Upper lobe of left lung (tissue), 6 donors: ENCODE measurements at regions not wholly inside any gene's neighbourhood (a gene's known extent, or its start where the extent isn't known, plus 50 kb on each side); places are given as distances from the start of the nearest gene placed in this dataset.

Source experiments
- ATAC-seq, 2 donors: fragments of 200-7000 bp; cut with Tn5 transposase; one replicate each; pipeline ENCODE4 v1.9.1; 2022; ENCODE audit warnings: mild to moderate bottlenecking in 2 of 2, moderate library complexity in 2 of 2; ENCODE audit not compliant: low FRiP score in 2 of 2
- DNase-seq, 2 donors: peaks; one replicate each; pipeline ENCODE4 v3.0.0-alpha.2; 2019 to 2020
- H3K27ac ChIP-seq, 4 donors: fragments of 200-600 bp; sonication (generic); one replicate each; pipeline ENCODE4 v1.5.1; 2016 to 2019
- H3K27me3 ChIP-seq, 4 donors: fragments of 200-600 bp; sonication (generic); one replicate each; pipeline ENCODE4 v1.5.1; 2017 to 2019
- H3K36me3 ChIP-seq, 4 donors: fragments of 200-600 bp; sonication (generic); one replicate each; pipeline ENCODE4 v1.5.1; 2016 to 2019
- H3K4me1 ChIP-seq, 4 donors: fragments of 200-600 bp; sonication (generic); one replicate each; pipeline ENCODE4 v1.5.1; 2018 to 2019
- H3K4me3 ChIP-seq, 4 donors: fragments of 200-600 bp; sonication (generic); one replicate each; pipeline ENCODE4 v1.5.1; 2017 to 2019; ENCODE audit warnings: mild to moderate bottlenecking in 2 of 4, moderate library complexity in 1 of 4
- H3K9me3 ChIP-seq, 4 donors: fragments of 200-600 bp; sonication (generic); one replicate each; pipeline ENCODE4 v1.5.1; 2018 to 2019
- EP300 ChIP-seq, 4 donors: sonication (generic); formaldehyde crosslinking; IDR thresholded peaks; one replicate each; pipeline ENCODE4 v1.5.1; 2017; ENCODE audit warnings: antibody characterized with exemption in 4 of 4, control low read depth in 2 of 4
- POLR2A ChIP-seq, 4 donors: fragments of 450-650 bp; IDR thresholded peaks; one replicate each; pipeline ENCODE4 v1.5.1; 2016 to 2017; ENCODE audit warnings: antibody characterized with exemption in 4 of 4, mild to moderate bottlenecking in 2 of 4
- POLR2AphosphoS5 ChIP-seq, 2 donors: sonication (generic); formaldehyde crosslinking; IDR thresholded peaks; one replicate each; pipeline ENCODE4 v1.5.1; 2017; ENCODE audit warnings: antibody characterized with exemption in 2 of 2
- WGBS, 2 donors: methylation state at CpG; one replicate each; pipeline ENCODE4 v1.1.5; 2017 to 2018; 5-methylcytosine and 5-hydroxymethylcytosine counted together
- TF ChIP-seq, protein P1 (sequence below), 6 experiments: fragments of 450-650 bp in 4 of 6; fragments of 200-600 bp in 2 of 6; sonication (generic) in 2 of 6; IDR thresholded peaks; one replicate each; pipeline ENCODE4 v1.5.1; 2016 to 2019; ENCODE audit warnings: antibody characterized with exemption in 6 of 6
- donor health status: DM: no; HTN: no; CAD: no; lungs with moderate emphysema.
- donor health status: DM: no; HTN: yes; CAD: no; lungs with severe emphysema.

DNA sequence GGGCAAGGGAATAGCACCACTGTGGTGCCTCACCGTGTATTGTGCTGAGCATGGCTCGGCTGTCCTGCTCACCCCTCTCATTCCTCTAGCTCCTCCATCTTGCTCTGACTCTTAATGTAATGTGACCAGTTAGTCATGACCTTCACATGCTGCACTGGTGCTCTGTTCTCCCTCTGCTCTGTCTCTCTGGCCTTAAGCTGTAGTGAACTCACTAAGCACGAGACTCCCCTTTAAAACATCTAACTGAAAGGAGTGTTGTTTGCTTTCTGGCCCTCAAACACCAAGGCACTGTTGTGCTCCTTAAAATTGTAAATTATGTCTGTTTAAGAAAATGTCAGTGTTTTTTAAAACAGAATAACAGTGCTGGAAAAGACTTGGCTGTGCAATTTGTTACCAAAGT, 140.4 kb downstream of the HDGFL1 start:
- Histone ChIP-seq H3K9me3 (no peaks in the 10 kb centered on the region), H3K36me3 (no peaks in the 10 kb centered on the region), H3K27me3 (no peaks in the 10 kb centered on the region), H3K27ac (no peak overlapping the region), H3K4me3 (no peak overlapping the region), H3K4me1 (no peaks in the 10 kb centered on the region)
- ATAC-seq (peak in 1 of 2 donors; percentile 22), DNase-seq (no peak)
- TF ChIP-seq POLR2A (IDR thresholded peaks at IDR 0.05) (no peak), EP300 (IDR thresholded peaks at IDR 0.05) (no peak), POLR2AphosphoS5 (IDR thresholded peaks at IDR 0.05) (no peak)
- TF ChIP-seq, protein P1, sequence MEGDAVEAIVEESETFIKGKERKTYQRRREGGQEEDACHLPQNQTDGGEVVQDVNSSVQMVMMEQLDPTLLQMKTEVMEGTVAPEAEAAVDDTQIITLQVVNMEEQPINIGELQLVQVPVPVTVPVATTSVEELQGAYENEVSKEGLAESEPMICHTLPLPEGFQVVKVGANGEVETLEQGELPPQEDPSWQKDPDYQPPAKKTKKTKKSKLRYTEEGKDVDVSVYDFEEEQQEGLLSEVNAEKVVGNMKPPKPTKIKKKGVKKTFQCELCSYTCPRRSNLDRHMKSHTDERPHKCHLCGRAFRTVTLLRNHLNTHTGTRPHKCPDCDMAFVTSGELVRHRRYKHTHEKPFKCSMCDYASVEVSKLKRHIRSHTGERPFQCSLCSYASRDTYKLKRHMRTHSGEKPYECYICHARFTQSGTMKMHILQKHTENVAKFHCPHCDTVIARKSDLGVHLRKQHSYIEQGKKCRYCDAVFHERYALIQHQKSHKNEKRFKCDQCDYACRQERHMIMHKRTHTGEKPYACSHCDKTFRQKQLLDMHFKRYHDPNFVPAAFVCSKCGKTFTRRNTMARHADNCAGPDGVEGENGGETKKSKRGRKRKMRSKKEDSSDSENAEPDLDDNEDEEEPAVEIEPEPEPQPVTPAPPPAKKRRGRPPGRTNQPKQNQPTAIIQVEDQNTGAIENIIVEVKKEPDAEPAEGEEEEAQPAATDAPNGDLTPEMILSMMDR (IDR thresholded peaks at IDR 0.05), result no peak
- WGBS, 2 donors, result 88 to 89% methylated on average over 3 of the region's 3 CpGs

DNA sequence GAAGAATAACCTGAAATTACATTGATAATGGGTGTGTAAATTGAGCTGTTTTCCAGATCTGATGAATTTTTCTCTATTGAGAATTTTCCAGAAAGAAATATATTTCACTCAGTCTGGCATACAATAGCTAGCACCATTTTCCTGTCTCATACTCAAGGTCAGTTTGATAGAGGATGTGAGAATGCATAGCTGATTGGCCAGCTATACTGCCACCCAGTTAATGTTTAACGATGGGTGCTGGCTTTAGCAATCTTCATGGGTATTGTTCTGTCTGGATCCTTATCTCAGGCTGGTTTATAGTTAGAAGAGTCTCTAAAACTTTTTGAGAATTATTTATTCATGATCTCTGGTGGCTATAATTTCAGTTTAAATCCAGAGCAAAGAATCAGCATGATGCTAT, 147.4 kb downstream of the HDGFL1 start:
- ATAC-seq, result no peak

GRCh38 chr6:22717915-22718314, 148.5 kb downstream of the HDGFL1 start:
- H3K27me3 ChIP-seq, result no peaks in the 10 kb centered on the region
- H3K36me3 ChIP-seq, result no peaks in the 10 kb centered on the region
- ATAC-seq (no peak), DNase-seq (no peak)
- no peaks in the 10 kb centered on the region for H3K4me1 ChIP-seq
- H3K27ac ChIP-seq, result no peak overlapping the region
- H3K9me3 ChIP-seq, result peaks cover 0 to 13% (median 3%) of the 10 kb centered on the region in 4 donors
- H3K4me3 ChIP-seq, result no peak overlapping the region
- TF ChIP-seq, protein P1 (IDR thresholded peaks at IDR 0.05), result no peak
- TF ChIP-seq POLR2AphosphoS5 (IDR thresholded peaks at IDR 0.05), result no peak
- no peak for TF ChIP-seq POLR2A (IDR thresholded peaks at IDR 0.05)
- TF ChIP-seq EP300 (IDR thresholded peaks at IDR 0.05), result no peak
- 66 to 77% methylated on average over 5 of the region's 5 CpGs for WGBS, 2 donors

More for the DNA sequence above, 147.4 kb downstream of the HDGFL1 start:
- DNase-seq, result no peak
- Histone ChIP-seq H3K27me3 (no peaks in the 10 kb centered on the region), H3K27ac (no peak overlapping the region), H3K9me3 (peaks cover 0 to 2% (median 0%) of the 10 kb centered on the region in 4 donors), H3K36me3 (no peaks in the 10 kb centered on the region), H3K4me1 (no peaks in the 10 kb centered on the region), H3K4me3 (no peak overlapping the region)
- TF ChIP-seq, protein P1 (IDR thresholded peaks at IDR 0.05), result no peak
- TF ChIP-seq EP300 (IDR thresholded peaks at IDR 0.05), result no peak
- TF ChIP-seq POLR2A (IDR thresholded peaks at IDR 0.05), result no peak
- no peak for TF ChIP-seq POLR2AphosphoS5 (IDR thresholded peaks at IDR 0.05)
- WGBS, 2 donors, result 43 to 64% methylated on average over 1 of the region's 1 CpG

DNA sequence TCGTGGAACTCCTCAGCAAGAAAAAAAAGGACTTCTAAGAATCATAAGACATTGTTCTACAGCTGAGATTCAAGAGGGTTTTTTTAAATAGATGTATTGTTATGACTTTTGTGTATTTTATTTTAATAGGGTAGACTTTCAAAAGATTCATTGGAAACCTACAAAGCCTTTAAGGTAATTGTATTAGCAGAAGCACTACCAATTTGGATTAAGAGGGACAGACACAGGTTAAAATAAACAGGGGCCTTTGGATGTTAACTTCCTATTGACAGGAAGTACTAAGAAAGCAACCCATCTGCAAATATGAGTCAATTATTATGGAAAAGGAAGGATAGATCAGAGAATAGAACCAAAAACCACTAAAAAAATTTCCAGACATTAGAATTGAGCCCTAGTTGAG, 153.5 kb downstream of the HDGFL1 start:
- H3K36me3 ChIP-seq, result no peaks in the 10 kb centered on the region
- H3K9me3 ChIP-seq, result peaks cover 0 to 19% (median 6%) of the 10 kb centered on the region in 4 donors
- WGBS, 2 donors, result 90 to 96% methylated on average over 1 of the region's 1 CpG
- H3K4me1 ChIP-seq, result no peaks in the 10 kb centered on the region
- no peaks in the 10 kb centered on the region for H3K27me3 ChIP-seq
- no peak overlapping the region for H3K27ac ChIP-seq
- H3K4me3 ChIP-seq, result no peak overlapping the region
- ATAC-seq (no peak), DNase-seq (no peak)
- no peak for TF ChIP-seq EP300 (IDR thresholded peaks at IDR 0.05)
- TF ChIP-seq POLR2AphosphoS5 (IDR thresholded peaks at IDR 0.05), result no peak
- TF ChIP-seq, protein P1 (IDR thresholded peaks at IDR 0.05), result no peak
- TF ChIP-seq POLR2A (IDR thresholded peaks at IDR 0.05), result no peak

DNA sequence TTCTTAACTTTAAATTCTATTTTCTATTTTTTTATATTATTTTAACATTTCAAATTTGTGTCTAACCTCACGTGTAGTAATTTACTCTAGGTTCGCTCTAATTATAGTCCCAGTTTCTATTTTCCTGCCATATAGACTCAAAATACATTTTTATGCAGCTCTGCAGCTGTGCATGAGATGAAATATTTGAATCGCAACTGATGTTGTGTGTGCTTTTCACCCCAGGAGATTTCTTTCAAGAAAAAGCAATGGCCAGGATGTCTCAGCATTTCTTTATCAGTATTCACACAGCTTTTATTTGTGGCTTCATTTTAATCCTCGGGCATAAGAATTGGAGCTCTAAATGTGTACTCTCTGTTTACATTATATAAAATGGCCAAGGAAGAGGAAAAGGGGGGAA, 157.6 kb downstream of the HDGFL1 start:
- no peak overlapping the region for H3K27ac ChIP-seq
- no peak for TF ChIP-seq POLR2A (IDR thresholded peaks at IDR 0.05)
- TF ChIP-seq POLR2AphosphoS5 (IDR thresholded peaks at IDR 0.05), result no peak
- TF ChIP-seq, protein P1 (IDR thresholded peaks at IDR 0.05), result no peak
- no peak for TF ChIP-seq EP300 (IDR thresholded peaks at IDR 0.05)
- no peak for ATAC-seq
- H3K9me3 ChIP-seq, result peaks cover 0 to 16% (median 6%) of the 10 kb centered on the region in 4 donors
- H3K4me1 ChIP-seq, result no peaks in the 10 kb centered on the region
- 77 to 83% methylated on average over 4 of the region's 4 CpGs for WGBS, 2 donors
- no peaks in the 10 kb centered on the region for H3K27me3 ChIP-seq
- no peak overlapping the region for H3K4me3 ChIP-seq
- no peaks in the 10 kb centered on the region for H3K36me3 ChIP-seq
- DNase-seq, result no peak
